Fibroblast of villous mesenchyme (primary cell): ENCODE measurements at regions not wholly inside any gene's neighbourhood (a gene's known extent, or its start where the extent isn't known, plus 50 kb on each side); places are given as distances from the start of the nearest gene placed in this dataset.

ENCODE experiments used
- DNase-seq: peaks from one replicate; pipeline ENCODE4 v3.0.0-alpha.2; 2010; ENCODE audit warnings: low read depth
- H3K4me3 ChIP-seq: 2 replicates; pipeline ENCODE4 v1.5.1; 2011; ENCODE audit warnings: low read depth, mild to moderate bottlenecking, low read length
- CTCF ChIP-seq: IDR thresholded peaks from 2 replicates; pipeline ENCODE4 v1.5.1; 2012; ENCODE audit warnings: low read depth, mild to moderate bottlenecking, low read length; ENCODE audit not compliant: insufficient read depth

DNA sequence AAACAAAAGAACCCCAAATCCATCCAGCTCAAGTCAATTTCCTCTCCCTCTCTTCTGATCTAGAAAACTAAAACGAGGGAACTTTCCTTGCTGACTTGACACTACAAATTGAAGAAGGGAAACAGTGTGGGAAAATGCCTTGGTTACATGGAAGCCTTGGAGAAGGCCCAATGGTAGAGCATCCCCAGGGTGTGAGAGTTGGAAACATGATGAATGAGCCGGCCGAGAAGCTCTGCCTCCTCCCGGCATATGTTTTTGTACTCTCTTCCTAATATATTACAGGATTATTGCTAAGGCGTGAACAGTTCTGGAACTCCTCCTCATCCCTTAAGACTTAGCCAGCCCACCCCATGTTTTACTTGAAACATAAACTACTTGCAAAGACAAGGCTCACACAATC lies 618.2 kb upstream of the MGMT start:
- H3K4me3 ChIP-seq, result no peak overlapping the region
- DNase-seq, result no peak
- no peak for TF ChIP-seq CTCF

- TF ChIP-seq CTCF, result no peak
- DNase-seq, result no peak
- no peak overlapping the region for H3K4me3 ChIP-seq
Measured at GRCh38 chr10:128850647-128851046, 616.4 kb upstream of the MGMT start.

DNA sequence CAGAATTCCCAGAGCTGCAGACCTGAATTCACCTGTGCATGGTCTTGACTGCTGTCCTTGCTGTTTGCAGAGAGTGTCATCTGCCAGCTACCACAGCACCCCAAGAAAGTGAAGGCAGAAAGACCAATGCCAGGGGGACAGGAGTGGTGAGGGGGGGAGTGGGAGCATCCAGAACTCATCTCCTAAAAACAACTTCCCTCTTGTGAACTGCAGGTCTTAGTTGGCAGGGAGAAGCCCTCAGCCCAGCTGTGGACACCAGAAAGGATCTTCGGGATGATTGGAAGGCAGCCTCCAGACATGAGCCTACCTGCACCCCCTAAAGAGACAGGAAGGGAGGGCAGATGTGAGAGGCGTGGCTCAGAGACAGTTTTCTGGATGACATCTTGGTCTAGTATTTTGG lies 615.8 kb upstream of the MGMT start:
- no peak for TF ChIP-seq CTCF
- no peak for DNase-seq
- H3K4me3 ChIP-seq, result no peak overlapping the region

- no peak for DNase-seq
- no peak overlapping the region for H3K4me3 ChIP-seq
Measured at GRCh38 chr10:128851726-128852125, 615.3 kb upstream of the MGMT start.

DNA sequence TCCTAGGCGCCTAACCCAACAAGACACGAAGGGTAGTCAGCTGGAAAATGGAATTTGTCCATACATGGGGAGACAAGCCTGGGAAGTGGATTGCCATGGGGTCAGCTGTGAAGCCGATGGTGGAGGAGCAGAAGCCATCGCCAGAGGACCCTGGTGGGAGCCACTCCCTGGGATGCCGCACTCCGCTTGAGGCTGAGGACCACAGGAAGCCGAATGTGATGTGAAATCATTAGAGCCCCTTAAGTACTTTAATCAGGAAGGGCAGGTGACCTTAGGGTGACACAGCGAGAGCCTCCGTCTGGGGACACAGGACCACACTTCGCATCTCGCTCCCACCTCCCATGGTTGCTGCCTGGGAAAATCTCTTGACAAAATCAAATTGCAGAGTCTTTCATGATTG lies 614.6 kb upstream of the MGMT start:
- no peak for TF ChIP-seq CTCF
- DNase-seq, result no peak
- no peak overlapping the region for H3K4me3 ChIP-seq

More at GRCh38 chr10:128851726-128852125, 615.3 kb upstream of the MGMT start:
- no peak for TF ChIP-seq CTCF

- H3K4me3 ChIP-seq, result no peak overlapping the region
- TF ChIP-seq CTCF, result no peak
- no peak for DNase-seq
Measured at GRCh38 chr10:128852902-128853301, 614.1 kb upstream of the MGMT start.

GRCh38 chr10:128853537-128853936 lies 613.5 kb upstream of the MGMT start:
- no peak overlapping the region for H3K4me3 ChIP-seq
- DNase-seq, result no peak
- TF ChIP-seq CTCF, result no peak
